CD8-positive, alpha-beta memory T cell (primary cell): ENCODE measurements at regions not wholly inside any gene's neighbourhood (a gene's known extent, or its start where the extent isn't known, plus 50 kb on each side); places are given as distances from the start of the nearest gene placed in this dataset.

ENCODE experiments used
- CTCF ChIA-PET: fragments of 350-600 bp; sonication (Branson Sonifier 250); formaldehyde crosslinking; loops from one replicate; lab custom pipeline; 2021; ENCODE audit warnings: antibody characterized with exemption; lab: Charles Lee
- POLR2A ChIA-PET: fragments of 350-600 bp; sonication (Branson Sonifier 250); formaldehyde crosslinking; loops from one replicate; lab custom pipeline; 2021; ENCODE audit warnings: antibody characterized with exemption; lab: Charles Lee
- DNase-seq, 5 donors: peaks; one replicate each; pipeline versions ENCODE4 v3.0.0 to v3.0.0-alpha.2; 2020 to 2022; ENCODE audit warnings: mixed read lengths in 1 of 5
- H3K27ac ChIP-seq: one replicate; pipeline ENCODE4 v1.7.0; 2013; ENCODE audit warnings: low read depth, mild to moderate bottlenecking, low read length, moderate library complexity
- H3K27me3 ChIP-seq: 2 replicates; pipeline ENCODE4 v1.7.0; 2013; ENCODE audit warnings: low read length, mild to moderate bottlenecking; ENCODE audit not compliant: insufficient read depth, poor library complexity, severe bottlenecking
- H3K36me3 ChIP-seq: 2 replicates; pipeline ENCODE4 v1.7.0; 2013; ENCODE audit warnings: mild to moderate bottlenecking, low read length, moderate library complexity; ENCODE audit not compliant: insufficient read depth
- H3K4me1 ChIP-seq: 2 replicates; pipeline ENCODE4 v1.7.0; 2013; ENCODE audit warnings: mild to moderate bottlenecking, low read length, moderate library complexity; ENCODE audit not compliant: insufficient read depth
- H3K4me3 ChIP-seq: 2 replicates; pipeline ENCODE4 v1.7.0; 2013; ENCODE audit warnings: mild to moderate bottlenecking, low read length
- H3K9me3 ChIP-seq: 2 replicates; pipeline ENCODE4 v1.7.0; 2013; ENCODE audit warnings: mild to moderate bottlenecking, low read length
- H3K27ac Mint-ChIP-seq, 8 donors: one replicate each; pipeline ENCODE4 v1.8.0; 2020 to 2021; ENCODE audit warnings: mixed read lengths in 8 of 8, mild to moderate bottlenecking in 6 of 8, inconsistent platforms in 3 of 8, moderate library complexity in 3 of 8
- H3K27me3 Mint-ChIP-seq, 2 donors: one replicate each; pipeline ENCODE4 v1.8.0; 2020 to 2021; ENCODE audit warnings: mixed read lengths in 2 of 2, mild to moderate bottlenecking in 1 of 2, moderate library complexity in 1 of 2
- H3K36me3 Mint-ChIP-seq, 3 donors: one replicate each; pipeline ENCODE4 v1.8.0; 2020 to 2021; ENCODE audit warnings: mixed read lengths in 3 of 3, inconsistent platforms in 1 of 3, mild to moderate bottlenecking in 1 of 3
- H3K4me1 Mint-ChIP-seq, 3 donors: one replicate each; pipeline ENCODE4 v1.8.0; 2020 to 2021; ENCODE audit warnings: mixed read lengths in 3 of 3, inconsistent platforms in 1 of 3, mild to moderate bottlenecking in 1 of 3
- H3K4me3 Mint-ChIP-seq, 7 donors: one replicate each; pipeline ENCODE4 v1.8.0; 2020 to 2021; ENCODE audit warnings: mixed read lengths in 7 of 7, mild to moderate bottlenecking in 6 of 7, moderate library complexity in 4 of 7, inconsistent platforms in 2 of 7
- H3K9me3 Mint-ChIP-seq, 5 donors: one replicate each; pipeline ENCODE4 v1.8.0; 2020 to 2022; ENCODE audit warnings: mixed read lengths in 5 of 5, mild to moderate bottlenecking in 3 of 5, moderate library complexity in 2 of 5, inconsistent platforms in 1 of 5

GRCh38 chr20:23223908-23224580, 126.5 kb upstream of the NXT1 start:
- Histone ChIP-seq H3K27me3 (no peaks in the 10 kb centered on the region), H3K36me3 (no peaks in the 10 kb centered on the region), H3K9me3 (no peaks in the 10 kb centered on the region), H3K4me3 (no peak overlapping the region), H3K4me1 (no peaks in the 10 kb centered on the region), H3K27ac (no peak overlapping the region)
- H3K9me3 Mint-ChIP-seq, result peaks cover 15 to 32% (median 21%) of the 10 kb centered on the region in 5 donors
- peaks cover 3 to 6% of the 10 kb centered on the region in 2 donors for H3K27me3 Mint-ChIP-seq
- CTCF ChIA-PET, result no interaction called here
- no peak overlapping the region for H3K27ac Mint-ChIP-seq
- POLR2A ChIA-PET, result no interaction called here
- H3K4me3 Mint-ChIP-seq, result no peak overlapping the region
- no peaks in the 10 kb centered on the region for H3K36me3 Mint-ChIP-seq
- DNase-seq, result no peak
- H3K4me1 Mint-ChIP-seq, result no peaks in the 10 kb centered on the region

GRCh38 chr20:23222531-23223200, 127.9 kb upstream of the NXT1 start:
- peaks cover under 1 to 2% of the 10 kb centered on the region in 2 donors for H3K27me3 Mint-ChIP-seq
- H3K27ac Mint-ChIP-seq, result no peak overlapping the region
- no peak overlapping the region for H3K4me3 Mint-ChIP-seq
- CTCF ChIA-PET, result no interaction called here
- Histone ChIP-seq H3K4me3 (no peak overlapping the region), H3K36me3 (no peaks in the 10 kb centered on the region), H3K9me3 (no peaks in the 10 kb centered on the region), H3K27ac (no peak overlapping the region), H3K27me3 (no peaks in the 10 kb centered on the region), H3K4me1 (no peaks in the 10 kb centered on the region)
- POLR2A ChIA-PET, result no interaction called here
- H3K9me3 Mint-ChIP-seq, result peaks cover 15 to 39% (median 21%) of the 10 kb centered on the region in 5 donors
- no peaks in the 10 kb centered on the region for H3K36me3 Mint-ChIP-seq
- no peak for DNase-seq
- no peaks in the 10 kb centered on the region for H3K4me1 Mint-ChIP-seq

- Histone ChIP-seq H3K27ac (no peak overlapping the region), H3K4me1 (no peaks in the 10 kb centered on the region), H3K9me3 (no peaks in the 10 kb centered on the region), H3K4me3 (no peak overlapping the region), H3K27me3 (no peaks in the 10 kb centered on the region), H3K36me3 (no peaks in the 10 kb centered on the region)
- POLR2A ChIA-PET, result no interaction called here
- Mint-ChIP-seq H3K36me3 (no peaks in the 10 kb centered on the region), H3K27me3 (peaks cover 0 to 1% of the 10 kb centered on the region in 2 donors), H3K4me3 (no peak overlapping the region), H3K9me3 (peaks cover 7 to 33% (median 18%) of the 10 kb centered on the region in 5 donors), H3K27ac (no peak overlapping the region), H3K4me1 (no peaks in the 10 kb centered on the region)
- no peak for DNase-seq
- CTCF ChIA-PET, result no interaction called here
Observed at GRCh38 chr20:23217023-23217422, 130.9 kb upstream of the CD93 start.

GRCh38 chr20:23215344-23215995, 129.3 kb upstream of the CD93 start:
- Histone ChIP-seq H3K4me3 (no peak overlapping the region), H3K9me3 (no peaks in the 10 kb centered on the region), H3K27me3 (no peaks in the 10 kb centered on the region), H3K27ac (no peak overlapping the region), H3K36me3 (no peaks in the 10 kb centered on the region), H3K4me1 (no peaks in the 10 kb centered on the region)
- POLR2A ChIA-PET, result no interaction called here
- Mint-ChIP-seq H3K4me1 (no peaks in the 10 kb centered on the region), H3K4me3 (no peak overlapping the region), H3K27me3 (peaks cover 0 to 6% of the 10 kb centered on the region in 2 donors), H3K27ac (no peak overlapping the region), H3K9me3 (peaks cover 0 to 18% (median 5%) of the 10 kb centered on the region in 5 donors), H3K36me3 (no peaks in the 10 kb centered on the region)
- DNase-seq, result no peak
- CTCF ChIA-PET, result no interaction called here

- Histone ChIP-seq H3K4me1 (no peaks in the 10 kb centered on the region), H3K36me3 (no peaks in the 10 kb centered on the region), H3K9me3 (no peaks in the 10 kb centered on the region), H3K27ac (no peak overlapping the region), H3K27me3 (no peaks in the 10 kb centered on the region), H3K4me3 (no peak overlapping the region)
- Mint-ChIP-seq H3K4me1 (no peaks in the 10 kb centered on the region), H3K27ac (no peak overlapping the region), H3K36me3 (no peaks in the 10 kb centered on the region), H3K4me3 (no peak overlapping the region), H3K9me3 (peaks cover 0 to 13% (median under 1%) of the 10 kb centered on the region in 5 donors), H3K27me3 (peaks cover 0 to 6% of the 10 kb centered on the region in 2 donors)
- ChIA-PET CTCF (no interaction called here), POLR2A (no interaction called here)
- DNase-seq, result no peak
Observed at GRCh38 chr20:23214903-23215302, 128.8 kb upstream of the CD93 start.

- no peak for DNase-seq
- Histone ChIP-seq H3K4me3 (no peak overlapping the region), H3K36me3 (no peaks in the 10 kb centered on the region), H3K27me3 (no peaks in the 10 kb centered on the region), H3K9me3 (no peaks in the 10 kb centered on the region), H3K4me1 (no peaks in the 10 kb centered on the region), H3K27ac (no peak overlapping the region)
- no peak overlapping the region for H3K27ac Mint-ChIP-seq
- H3K27me3 Mint-ChIP-seq, result peaks cover 0 to 6% of the 10 kb centered on the region in 2 donors
- H3K36me3 Mint-ChIP-seq, result no peaks in the 10 kb centered on the region
- ChIA-PET POLR2A (no interaction called here), CTCF (no interaction called here)
- peaks cover 0 to 3% (median 0%) of the 10 kb centered on the region in 5 donors for H3K9me3 Mint-ChIP-seq
- H3K4me1 Mint-ChIP-seq, result no peaks in the 10 kb centered on the region
- H3K4me3 Mint-ChIP-seq, result no peak overlapping the region
Observed at GRCh38 chr20:23212464-23212995, 126.4 kb upstream of the CD93 start.

- Histone ChIP-seq H3K4me3 (no peak overlapping the region), H3K27me3 (no peaks in the 10 kb centered on the region), H3K9me3 (no peaks in the 10 kb centered on the region), H3K4me1 (no peaks in the 10 kb centered on the region), H3K27ac (no peak overlapping the region), H3K36me3 (no peaks in the 10 kb centered on the region)
- Mint-ChIP-seq H3K36me3 (no peaks in the 10 kb centered on the region), H3K9me3 (peaks cover 0 to 2% (median 0%) of the 10 kb centered on the region in 5 donors), H3K4me1 (no peaks in the 10 kb centered on the region), H3K27ac (no peak overlapping the region), H3K4me3 (no peak overlapping the region), H3K27me3 (peaks cover 0 to 6% of the 10 kb centered on the region in 2 donors)
- CTCF ChIA-PET, result no interaction called here
- POLR2A ChIA-PET, result no interaction called here
- no peak for DNase-seq
Observed at GRCh38 chr20:23212011-23212410, 125.9 kb upstream of the CD93 start.

GRCh38 chr20:23211164-23211563, 125.0 kb upstream of the CD93 start:
- H3K4me1 Mint-ChIP-seq, result no peaks in the 10 kb centered on the region
- peaks cover 0 to 2% (median 0%) of the 10 kb centered on the region in 5 donors for H3K9me3 Mint-ChIP-seq
- Histone ChIP-seq H3K36me3 (no peaks in the 10 kb centered on the region), H3K4me3 (no peak overlapping the region), H3K9me3 (no peaks in the 10 kb centered on the region), H3K27ac (no peak overlapping the region), H3K4me1 (no peaks in the 10 kb centered on the region), H3K27me3 (no peaks in the 10 kb centered on the region)
- DNase-seq, result no peak
- CTCF ChIA-PET, result no interaction called here
- H3K36me3 Mint-ChIP-seq, result no peaks in the 10 kb centered on the region
- peaks cover 0 to 6% of the 10 kb centered on the region in 2 donors for H3K27me3 Mint-ChIP-seq
- POLR2A ChIA-PET, result no interaction called here
- no peak overlapping the region for H3K4me3 Mint-ChIP-seq
- peak overlapping the region in 1 of 8 donors; percentile 11 for H3K27ac Mint-ChIP-seq
